ENCODE measurements at regions not wholly inside any gene's neighbourhood (a gene's known extent, or its start where the extent isn't known, plus 50 kb on each side); places are given as distances from the start of the nearest gene placed in this dataset.

DNA sequence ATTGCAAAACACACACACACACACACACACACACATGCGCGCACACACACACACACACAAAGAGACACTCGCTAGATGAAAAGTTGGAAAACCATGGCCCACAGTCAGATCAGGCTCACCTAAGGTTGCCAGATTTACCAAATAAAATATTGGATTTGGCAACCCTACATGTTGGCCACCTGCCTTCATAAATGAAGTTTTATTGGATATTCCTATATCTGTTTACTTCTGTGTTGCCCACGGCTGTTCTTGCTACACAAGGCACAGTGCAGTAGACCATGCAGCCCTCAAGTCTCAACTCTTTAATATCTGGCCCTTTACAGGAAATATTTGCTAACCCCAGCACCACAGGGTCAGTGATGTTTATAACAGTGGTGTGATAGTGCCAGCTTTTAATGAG lies 445.0 kb upstream of the PROK2 start:
- TF ChIP-seq, protein P1, sequence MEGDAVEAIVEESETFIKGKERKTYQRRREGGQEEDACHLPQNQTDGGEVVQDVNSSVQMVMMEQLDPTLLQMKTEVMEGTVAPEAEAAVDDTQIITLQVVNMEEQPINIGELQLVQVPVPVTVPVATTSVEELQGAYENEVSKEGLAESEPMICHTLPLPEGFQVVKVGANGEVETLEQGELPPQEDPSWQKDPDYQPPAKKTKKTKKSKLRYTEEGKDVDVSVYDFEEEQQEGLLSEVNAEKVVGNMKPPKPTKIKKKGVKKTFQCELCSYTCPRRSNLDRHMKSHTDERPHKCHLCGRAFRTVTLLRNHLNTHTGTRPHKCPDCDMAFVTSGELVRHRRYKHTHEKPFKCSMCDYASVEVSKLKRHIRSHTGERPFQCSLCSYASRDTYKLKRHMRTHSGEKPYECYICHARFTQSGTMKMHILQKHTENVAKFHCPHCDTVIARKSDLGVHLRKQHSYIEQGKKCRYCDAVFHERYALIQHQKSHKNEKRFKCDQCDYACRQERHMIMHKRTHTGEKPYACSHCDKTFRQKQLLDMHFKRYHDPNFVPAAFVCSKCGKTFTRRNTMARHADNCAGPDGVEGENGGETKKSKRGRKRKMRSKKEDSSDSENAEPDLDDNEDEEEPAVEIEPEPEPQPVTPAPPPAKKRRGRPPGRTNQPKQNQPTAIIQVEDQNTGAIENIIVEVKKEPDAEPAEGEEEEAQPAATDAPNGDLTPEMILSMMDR (IDR thresholded peaks at IDR 0.05): no peak
- no peak for TF ChIP-seq POLR2A (IDR thresholded peaks at IDR 0.05)
- H3K9me3 ChIP-seq: no peaks in the 10 kb centered on the region
- H3K36me3 ChIP-seq (ENCODE audit: low read depth, missing control alignments): no peaks in the 10 kb centered on the region
- no peak for DNase-seq
- H3K4me1 ChIP-seq: peaks cover 34% of the 10 kb centered on the region
- no peak overlapping the region for H3K4me3 ChIP-seq
- 79 to 89% methylated on average over 4 of the region's 4 CpGs for WGBS, 2 donors
- intact Hi-C loops (cut with DNase I; ENCODE audit: low total_unique reads): no loop called here
- H3K27ac ChIP-seq: no peak overlapping the region
- H3K27me3 ChIP-seq: no peaks in the 10 kb centered on the region

DNA sequence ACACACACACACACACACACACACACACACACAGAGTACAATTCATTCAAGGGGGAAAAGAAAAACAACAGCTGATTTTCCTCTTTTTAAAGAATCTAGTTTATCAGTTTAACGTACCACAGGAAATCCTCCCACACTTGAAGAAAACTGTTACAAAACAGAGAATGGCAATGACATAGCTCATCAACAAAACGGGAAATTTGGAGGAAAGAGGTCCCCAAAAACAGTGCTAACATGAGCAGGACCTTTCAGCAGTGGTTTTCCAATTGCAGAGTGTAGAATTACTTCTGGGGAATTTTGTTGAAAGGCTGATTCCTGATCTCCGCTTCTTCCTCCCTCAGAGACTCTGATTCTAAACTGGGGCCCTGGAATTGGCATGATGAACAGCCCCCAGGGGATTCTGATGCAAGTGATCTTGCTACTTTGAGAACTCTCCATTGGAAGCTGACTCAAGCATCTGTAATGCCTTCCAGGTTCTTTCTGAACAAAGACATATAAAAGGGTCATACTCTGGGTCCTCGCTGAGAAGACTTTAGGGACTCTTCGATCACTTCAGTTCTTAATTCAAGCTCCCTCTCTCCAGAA lies 442.6 kb upstream of the PROK2 start:
- TF ChIP-seq, protein P1 (IDR thresholded peaks at IDR 0.05): no peak
- TF ChIP-seq POLR2A (IDR thresholded peaks at IDR 0.05): no peak
- Histone ChIP-seq H3K9me3 (no peaks in the 10 kb centered on the region), H3K36me3 (ENCODE audit: low read depth, missing control alignments) (no peaks in the 10 kb centered on the region), H3K4me1 (peaks cover 20% of the 10 kb centered on the region), H3K27ac (no peak overlapping the region), H3K27me3 (no peaks in the 10 kb centered on the region), H3K4me3 (no peak overlapping the region)
- DNase-seq: no peak
- intact Hi-C loops (cut with DNase I; ENCODE audit: low total_unique reads): no loop called here
- WGBS, 2 donors: 51 to 69% methylated on average over 5 of the region's 5 CpGs

DNA sequence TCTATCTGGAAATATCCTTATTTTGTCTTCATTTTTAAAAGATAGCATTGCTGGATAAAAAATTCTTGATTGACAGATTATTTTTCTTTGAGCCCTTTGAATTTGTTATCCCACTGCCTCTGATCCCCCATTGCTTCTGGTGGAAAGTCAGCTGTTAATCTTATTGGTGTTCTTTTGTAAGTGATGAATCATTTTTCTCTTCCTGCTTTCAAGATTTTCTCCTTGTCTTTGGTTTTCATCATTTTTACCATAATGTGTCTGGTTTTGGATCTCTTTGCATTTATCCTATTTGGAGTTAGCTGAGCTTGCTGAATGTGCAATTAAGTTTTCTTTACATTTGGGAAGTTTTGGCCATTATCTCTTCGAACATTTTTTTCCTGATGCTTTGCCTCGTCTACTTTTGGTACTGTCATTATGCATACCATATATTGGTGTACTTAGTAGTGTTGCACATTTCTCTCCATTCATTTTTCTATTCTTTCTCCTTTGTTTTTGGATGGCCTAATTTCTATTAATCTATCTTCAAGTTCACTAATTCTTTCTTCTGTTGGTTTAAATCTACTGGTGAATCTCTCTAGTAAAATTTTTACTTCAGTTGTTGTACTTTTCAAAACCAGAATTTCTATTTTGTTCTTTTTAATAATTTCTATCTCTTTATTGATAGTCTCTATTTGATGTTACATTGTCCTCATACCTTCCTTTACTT lies 440.0 kb upstream of the PROK2 start:
- H3K36me3 ChIP-seq (ENCODE audit: low read depth, missing control alignments): no peaks in the 10 kb centered on the region
- TF ChIP-seq POLR2A (IDR thresholded peaks at IDR 0.05): no peak
- TF ChIP-seq, protein P1 (IDR thresholded peaks at IDR 0.05): no peak
- no peaks in the 10 kb centered on the region for H3K27me3 ChIP-seq
- H3K9me3 ChIP-seq: no peaks in the 10 kb centered on the region
- WGBS, 2 donors: 80 to 89% methylated on average over 2 of the region's 2 CpGs
- H3K27ac ChIP-seq: no peak overlapping the region
- no peaks in the 10 kb centered on the region for H3K4me1 ChIP-seq
- H3K4me3 ChIP-seq: no peak overlapping the region
- intact Hi-C loops (cut with DNase I; ENCODE audit: low total_unique reads): no loop called here
- DNase-seq: no peak

DNA sequence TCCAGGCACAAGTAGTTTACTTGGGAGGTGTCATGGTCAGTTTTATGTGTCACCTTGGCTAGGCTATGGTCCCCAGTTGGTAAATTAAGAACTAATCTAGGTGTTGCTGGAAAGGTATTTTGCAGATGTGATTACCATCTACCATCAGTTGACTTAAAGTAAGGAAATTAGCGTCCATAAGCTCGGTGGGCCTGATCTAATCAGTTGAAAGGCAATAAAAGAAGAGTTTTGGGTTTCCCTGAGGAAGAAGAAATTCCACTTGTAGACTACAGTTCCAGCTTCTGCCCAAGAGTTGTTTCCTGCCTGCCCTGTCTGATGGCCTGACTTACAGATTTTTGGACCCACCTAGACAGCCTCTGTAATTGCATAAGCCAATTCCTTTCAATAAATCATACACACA lies 438.7 kb upstream of the PROK2 start:
- DNase-seq: no peak
- no peak for TF ChIP-seq POLR2A (IDR thresholded peaks at IDR 0.05)
- TF ChIP-seq, protein P1 (IDR thresholded peaks at IDR 0.05): no peak
- H3K4me3 ChIP-seq: no peak overlapping the region
- no peaks in the 10 kb centered on the region for H3K4me1 ChIP-seq
- no peaks in the 10 kb centered on the region for H3K9me3 ChIP-seq
- intact Hi-C loops (cut with DNase I; ENCODE audit: low total_unique reads): no loop called here
- H3K36me3 ChIP-seq (ENCODE audit: low read depth, missing control alignments): no peaks in the 10 kb centered on the region
- 77 to 95% methylated on average over 2 of the region's 2 CpGs for WGBS, 2 donors
- H3K27me3 ChIP-seq: no peaks in the 10 kb centered on the region
- no peak overlapping the region for H3K27ac ChIP-seq

DNA sequence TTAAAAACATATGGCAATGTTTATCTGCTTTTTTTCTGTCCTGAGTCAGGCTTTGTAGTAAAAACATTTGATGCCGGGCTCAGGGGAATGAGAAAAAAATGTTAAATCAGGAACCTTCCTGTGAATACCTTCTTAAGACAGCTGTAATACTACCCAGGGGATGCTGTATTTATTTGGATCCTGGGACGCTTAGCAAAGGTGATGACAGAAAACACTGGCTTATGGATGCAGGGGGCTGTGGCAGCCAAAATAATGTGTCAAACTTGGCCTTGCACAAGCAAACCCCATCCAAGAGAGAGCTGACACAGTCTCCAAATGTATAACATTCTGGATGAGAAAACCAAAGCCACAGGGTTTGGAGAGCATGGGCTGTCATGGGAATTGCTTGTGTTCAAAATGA lies 438.2 kb upstream of the PROK2 start:
- WGBS, 2 donors: 64 to 76% methylated on average over 2 of the region's 2 CpGs
- no peak overlapping the region for H3K27ac ChIP-seq

More for the DNA sequence above, 438.2 kb upstream of the PROK2 start:
- Histone ChIP-seq H3K4me3 (no peak overlapping the region), H3K27me3 (no peaks in the 10 kb centered on the region), H3K9me3 (no peaks in the 10 kb centered on the region), H3K36me3 (ENCODE audit: low read depth, missing control alignments) (no peaks in the 10 kb centered on the region), H3K4me1 (no peaks in the 10 kb centered on the region)
- TF ChIP-seq, protein P1 (IDR thresholded peaks at IDR 0.05): no peak
- no peak for TF ChIP-seq POLR2A (IDR thresholded peaks at IDR 0.05)
- intact Hi-C loops (cut with DNase I; ENCODE audit: low total_unique reads): no loop called here
- no peak for DNase-seq

Measured in testis (tissue), 2 donors.